Fibroblast of skin of abdomen (primary cell): ENCODE measurements at regions not wholly inside any gene's neighbourhood (a gene's known extent, or its start where the extent isn't known, plus 50 kb on each side); places are given as distances from the start of the nearest gene placed in this dataset.

Experiments
- DNase-seq: peaks from one replicate; pipeline ENCODE4 v3.0.0-alpha.2; 2013

GRCh38 chr1:218679988-218680748, 335.0 kb downstream of the TGFB2 start:
- DNase-seq: no peak

GRCh38 chr1:218683242-218683641, 338.1 kb downstream of the TGFB2 start:
- DNase-seq: no peak

GRCh38 chr1:218686258-218686657, 341.1 kb downstream of the TGFB2 start:
- DNase-seq: peak; percentile 53

GRCh38 chr1:218686761-218687160, 341.6 kb downstream of the TGFB2 start:
- no peak for DNase-seq

- DNase-seq: no peak
Observed at GRCh38 chr1:218692808-218693207, 347.7 kb downstream of the TGFB2 start.

GRCh38 chr1:218693599-218693998, 348.5 kb downstream of the TGFB2 start:
- DNase-seq: no peak

GRCh38 chr1:218694085-218694484, 348.9 kb downstream of the TGFB2 start:
- no peak for DNase-seq

- no peak for DNase-seq
Observed at GRCh38 chr1:218694636-218695035, 349.5 kb downstream of the TGFB2 start.

GRCh38 chr1:218695525-218695924, 350.4 kb downstream of the TGFB2 start:
- DNase-seq: no peak

GRCh38 chr1:218698141-218698540, 353.0 kb downstream of the TGFB2 start:
- no peak for DNase-seq

GRCh38 chr1:218699421-218699820, 354.3 kb downstream of the TGFB2 start:
- no peak for DNase-seq

- no peak for DNase-seq
Observed at GRCh38 chr1:218699865-218700264, 354.7 kb downstream of the TGFB2 start.

- no peak for DNase-seq
Observed at GRCh38 chr1:218700666-218701065, 355.5 kb downstream of the TGFB2 start.

- no peak for DNase-seq
Observed at GRCh38 chr1:218701131-218701530, 356.0 kb downstream of the TGFB2 start.

- DNase-seq: no peak
Observed at GRCh38 chr1:218702775-218703174, 357.6 kb downstream of the TGFB2 start.

- no peak for DNase-seq
Observed at GRCh38 chr1:218703836-218704235, 358.7 kb downstream of the TGFB2 start.

GRCh38 chr1:218705391-218705790, 360.3 kb downstream of the TGFB2 start:
- no peak for DNase-seq

GRCh38 chr1:218705911-218706893, 361.1 kb downstream of the TGFB2 start:
- peak; percentile 99 for DNase-seq

GRCh38 chr1:218711001-218711400, 365.9 kb downstream of the TGFB2 start:
- no peak for DNase-seq

- DNase-seq: peak; percentile 34
Observed at GRCh38 chr1:218711884-218712674, 366.9 kb downstream of the TGFB2 start.

- DNase-seq: no peak
Observed at GRCh38 chr1:218712677-218713076, 367.5 kb downstream of the TGFB2 start.

- DNase-seq: no peak
Observed at GRCh38 chr1:218715961-218716669, 371.0 kb downstream of the TGFB2 start.
